HG03571 (cell line): ENCODE measurements at regions not wholly inside any gene's neighbourhood (a gene's known extent, or its start where the extent isn't known, plus 50 kb on each side); places are given as distances from the start of the nearest gene placed in this dataset.

Experiments used
- ATAC-seq: cut with Tn5 transposase; IDR thresholded peaks from one replicate; pipeline ENCODE4 v1.9.1; 2021; ENCODE audit not compliant: unreplicated experiment

DNA sequence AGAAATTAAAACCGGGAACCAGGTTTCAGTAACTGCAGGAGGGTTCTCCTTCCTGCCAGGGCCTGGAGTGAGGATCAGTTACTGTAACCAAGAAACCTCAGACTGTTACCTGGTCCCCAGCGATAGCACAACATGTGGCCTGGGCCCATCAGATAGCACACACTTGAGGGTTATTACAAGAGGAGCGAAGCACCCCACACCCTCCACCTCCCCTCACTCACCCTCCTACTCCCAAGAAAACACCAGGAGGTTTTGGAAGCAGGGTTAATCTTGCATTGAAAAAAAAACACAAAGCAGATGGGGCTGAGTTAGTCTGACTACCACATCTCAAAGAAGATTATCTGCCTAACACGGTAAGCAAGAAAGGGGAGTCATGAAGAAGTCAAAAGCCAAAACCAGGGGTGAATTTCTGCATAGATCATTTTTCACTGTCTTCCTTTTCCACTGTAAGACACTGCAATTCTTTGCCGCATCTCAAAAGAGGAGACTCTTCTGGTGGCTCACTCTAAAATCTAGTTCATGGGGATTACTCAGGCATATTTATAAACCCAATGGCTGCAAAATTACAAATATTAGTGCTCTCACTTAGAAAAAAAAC is 75.9 kb upstream of the DOCK9 start:
- ATAC-seq = no peak

DNA sequence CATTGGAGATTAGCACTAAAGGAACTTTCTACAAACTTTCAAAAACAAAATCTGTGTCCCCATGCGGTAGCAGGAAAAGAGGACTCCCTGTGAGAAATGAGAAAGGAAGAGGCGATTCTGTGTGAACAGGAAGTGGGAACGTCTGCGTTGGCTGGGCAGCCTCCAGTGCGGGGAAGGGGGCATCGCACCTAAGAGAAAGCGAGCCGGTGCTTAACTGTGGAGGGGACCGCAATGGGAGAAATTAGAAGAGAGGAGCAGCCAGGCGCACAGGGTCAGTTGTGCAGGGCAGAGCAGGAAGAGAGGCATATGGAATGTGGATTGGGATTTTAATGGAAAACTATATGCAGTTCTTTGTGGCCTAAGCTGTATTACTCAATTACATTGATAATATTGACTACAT is 77.4 kb upstream of the DOCK9 start:
- ATAC-seq = no peak

DNA sequence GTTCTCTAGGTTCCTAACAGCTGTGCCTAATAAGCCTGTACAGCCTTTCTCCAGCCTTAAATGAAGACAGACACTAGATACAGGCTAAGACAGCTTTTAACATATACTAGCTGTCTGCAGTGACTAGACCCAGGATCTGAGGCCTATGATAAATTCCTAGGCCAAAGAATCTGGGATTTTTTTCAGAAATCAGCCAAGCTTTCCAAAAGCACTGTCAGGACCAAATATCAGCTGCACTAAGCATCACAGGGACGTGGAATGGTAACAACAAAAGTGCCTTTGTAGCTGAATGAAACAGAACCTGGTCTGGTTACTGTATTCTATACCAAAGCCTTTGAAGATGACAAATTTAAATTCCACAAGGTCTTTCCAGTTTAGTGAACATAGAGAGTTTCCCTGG is 77.9 kb upstream of the DOCK9 start:
- ATAC-seq = no peak

DNA sequence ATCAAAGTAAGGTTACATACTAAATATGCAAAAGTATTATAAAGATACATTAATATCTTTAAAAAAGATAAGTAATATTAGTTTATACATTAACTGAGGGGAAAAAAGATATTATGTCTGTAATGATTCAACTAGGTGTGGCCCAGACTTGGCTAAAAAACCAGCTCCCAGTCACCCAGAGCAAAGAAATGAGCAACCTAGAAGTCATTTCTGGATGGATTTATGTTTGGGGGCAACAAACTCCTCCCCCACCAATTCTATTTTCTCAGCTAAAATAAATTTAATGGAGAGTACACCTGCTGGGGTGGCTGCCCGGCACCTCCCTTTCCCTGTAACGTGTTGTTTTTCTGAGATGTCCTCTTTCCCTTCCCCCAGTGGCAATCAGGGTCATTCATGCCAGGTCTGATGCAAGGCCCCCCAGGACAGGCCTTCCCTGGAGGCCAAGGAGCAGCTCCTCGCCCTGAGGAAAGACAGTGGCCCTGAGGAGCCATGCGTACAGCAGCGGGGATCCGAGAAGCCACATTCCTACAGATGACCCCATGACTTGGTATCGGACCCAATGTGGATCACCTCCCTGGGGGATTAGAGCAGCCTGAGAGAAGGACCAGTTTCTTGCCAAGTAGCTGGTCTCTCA is 78.6 kb upstream of the DOCK9 start:
- no peak for ATAC-seq

DNA sequence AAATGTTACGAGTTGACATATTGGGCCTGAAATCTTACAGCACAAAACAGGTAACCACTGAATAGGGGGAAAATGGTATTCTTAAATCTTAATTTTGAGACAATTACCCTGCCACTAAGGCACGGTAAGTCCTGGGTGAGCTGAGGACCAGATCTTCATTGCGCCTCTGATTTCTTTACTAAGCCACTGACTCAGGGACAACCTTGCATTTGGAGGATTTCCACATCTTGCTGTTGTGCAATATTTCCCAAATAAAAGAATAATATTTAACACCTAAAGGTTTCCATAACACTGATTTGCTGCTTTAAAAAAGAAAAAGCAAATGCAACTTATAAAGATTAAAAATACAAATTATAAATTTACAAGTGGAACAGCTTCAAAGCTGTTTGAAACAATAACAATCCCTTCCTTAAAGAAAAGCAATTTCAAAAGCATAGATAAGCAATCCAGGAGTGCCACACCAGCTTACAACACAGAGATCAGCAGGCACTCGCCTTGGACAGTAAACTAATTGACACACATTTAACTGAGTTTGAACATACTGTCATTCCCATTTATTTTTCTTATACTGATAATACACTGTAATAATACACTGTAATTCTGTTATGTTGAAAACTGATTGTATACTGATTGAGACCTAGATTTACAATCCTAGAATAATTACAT is 79.6 kb upstream of the DOCK9 start:
- no peak for ATAC-seq

DNA sequence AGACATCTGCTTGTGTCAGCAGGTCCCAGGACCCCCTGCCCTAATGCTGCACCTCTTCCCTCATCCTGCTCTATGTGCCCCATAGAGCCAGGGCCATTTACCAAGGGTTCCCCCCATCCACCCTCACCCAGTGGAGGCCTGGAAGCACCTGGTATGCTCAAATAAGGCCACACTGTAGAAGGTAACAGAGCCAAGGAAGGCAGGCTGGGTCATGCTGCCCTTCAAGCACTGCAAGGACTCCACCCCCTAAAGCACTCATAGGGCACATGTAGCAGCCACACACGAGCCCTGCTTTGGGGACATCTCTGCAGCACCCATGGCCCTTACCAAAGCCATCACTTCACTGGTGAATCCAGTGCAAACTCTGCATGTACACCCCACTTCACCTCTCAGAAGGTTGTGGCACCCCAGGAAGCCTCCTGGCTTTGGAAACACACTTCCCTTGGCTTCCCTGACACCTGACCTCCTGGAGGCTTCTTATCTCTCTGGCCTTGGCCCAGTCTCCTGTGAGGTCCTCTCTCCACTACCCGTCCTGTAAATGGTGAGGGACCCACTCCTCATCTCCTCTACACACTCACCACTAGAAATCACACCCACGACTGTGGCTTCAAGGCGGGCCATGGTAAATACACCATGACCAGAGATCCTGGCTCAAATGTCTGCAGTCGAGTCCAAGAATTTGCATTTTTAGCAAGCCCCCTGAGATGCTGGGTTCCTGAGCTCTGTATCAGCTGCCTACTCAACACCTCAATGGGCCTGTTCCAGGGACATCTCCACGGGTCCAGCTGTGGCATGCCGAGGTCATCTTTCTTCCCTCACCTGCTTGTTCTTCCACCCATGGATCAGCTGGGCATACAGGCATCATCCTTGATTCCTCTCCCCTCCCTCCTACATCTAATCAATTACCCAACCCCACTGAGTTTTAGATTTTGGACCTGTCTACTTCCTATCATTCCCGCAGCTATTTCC is 80.9 kb upstream of the DOCK9 start:
- ATAC-seq = no peak

DNA sequence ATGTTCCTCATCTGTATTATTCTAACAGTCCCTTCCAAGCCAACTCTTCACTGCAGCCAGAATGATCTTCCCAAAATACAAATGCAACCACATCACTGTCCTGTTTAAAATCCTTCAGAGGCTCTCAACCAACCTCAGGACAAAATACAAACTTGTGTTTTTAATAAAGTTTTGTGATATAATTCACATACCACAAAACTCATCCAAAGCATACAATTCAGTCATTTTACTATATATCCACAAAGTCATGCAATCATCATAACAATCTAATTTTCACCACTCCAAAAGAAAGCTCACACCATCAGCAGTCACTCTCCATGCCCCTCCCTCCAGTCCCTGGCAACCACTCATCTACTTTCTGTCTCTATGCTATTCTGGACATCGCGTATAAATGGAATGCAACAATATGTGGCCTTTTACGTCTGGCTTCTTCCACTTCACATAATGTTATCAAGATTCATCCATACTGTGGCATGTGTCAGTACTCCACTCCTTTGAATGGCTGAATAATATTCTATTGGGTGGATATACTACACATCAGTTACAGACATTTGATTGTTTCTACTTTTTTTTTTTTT is 81.7 kb upstream of the DOCK9 start:
- ATAC-seq = no peak

DNA sequence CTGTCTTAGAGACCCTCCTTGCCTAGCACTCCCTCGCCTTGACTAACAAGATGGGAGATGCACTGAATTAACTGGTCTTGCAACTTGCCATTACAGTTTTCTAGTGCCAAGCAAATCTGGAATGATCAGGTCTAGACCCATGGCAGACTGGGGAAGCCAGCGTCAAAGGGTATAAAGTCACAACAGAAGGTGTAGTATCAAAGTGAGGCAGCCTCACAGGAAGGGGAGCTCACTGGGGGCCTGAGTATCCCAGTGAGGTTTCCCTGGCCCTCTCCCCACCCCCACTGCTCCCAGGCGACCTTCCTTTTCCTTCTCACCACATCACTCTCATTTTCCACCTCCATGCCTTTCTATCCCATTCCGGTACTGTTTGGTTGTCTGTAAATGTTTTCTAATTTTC is 83.5 kb upstream of the DOCK9 start:
- no peak for ATAC-seq

DNA sequence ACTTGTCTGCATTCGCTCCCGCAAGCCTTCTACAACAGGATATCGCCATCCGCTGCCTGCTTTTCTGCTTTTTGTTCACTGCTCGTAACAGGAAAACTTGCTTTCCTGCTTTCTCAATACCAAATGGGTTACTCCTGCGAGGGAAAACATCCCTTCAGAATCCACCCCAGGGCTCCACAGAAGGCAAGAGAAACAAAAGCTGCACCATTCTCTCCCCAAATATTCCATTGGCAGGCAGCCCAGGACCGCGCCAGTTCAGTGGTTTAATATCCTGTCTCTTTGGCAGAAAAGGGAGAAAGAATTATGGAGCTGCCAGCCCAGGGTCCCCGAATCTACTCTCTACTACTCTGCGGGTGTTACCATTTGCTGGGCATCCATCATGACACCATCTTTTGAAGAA is 84.7 kb upstream of the DOCK9 start:
- ATAC-seq = no peak

DNA sequence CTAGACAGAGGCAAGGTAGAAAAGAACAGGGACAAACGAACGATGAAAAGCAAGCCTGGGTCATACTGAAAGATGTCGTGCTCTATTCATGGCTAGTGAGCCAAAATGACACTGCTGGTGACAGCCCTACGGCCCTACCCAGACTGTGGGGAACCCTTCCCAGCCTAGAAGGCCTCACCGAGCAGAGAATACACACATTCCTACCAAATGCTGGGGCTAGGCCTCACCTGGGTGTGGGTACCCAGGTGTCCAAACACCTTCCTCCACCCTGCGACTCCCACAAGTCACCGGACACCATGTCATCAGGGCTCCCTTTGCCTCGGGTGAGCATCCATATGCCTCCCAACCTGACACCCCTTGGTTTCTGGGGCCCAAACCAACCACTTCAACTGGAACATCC is 85.3 kb upstream of the DOCK9 start:
- no peak for ATAC-seq

DNA sequence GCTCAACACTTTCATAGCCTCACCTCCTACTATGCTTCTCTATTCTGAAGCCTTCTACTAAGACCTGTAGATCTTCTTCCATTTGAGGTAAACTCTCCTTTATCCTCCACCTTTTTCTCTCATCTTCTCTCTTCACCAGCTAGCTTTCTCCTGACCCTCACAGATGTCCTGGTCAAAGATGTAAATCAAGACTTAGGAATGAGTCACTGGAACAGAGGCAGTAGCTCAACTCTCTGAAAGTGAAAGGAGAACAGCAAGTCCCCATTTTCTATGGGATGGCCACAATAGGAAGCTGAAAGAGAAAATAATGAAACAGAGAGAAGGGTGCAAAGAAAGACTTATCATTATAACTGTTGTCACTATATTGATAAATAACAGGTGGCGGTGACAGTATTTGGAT is 86.1 kb upstream of the DOCK9 start:
- no peak for ATAC-seq

DNA sequence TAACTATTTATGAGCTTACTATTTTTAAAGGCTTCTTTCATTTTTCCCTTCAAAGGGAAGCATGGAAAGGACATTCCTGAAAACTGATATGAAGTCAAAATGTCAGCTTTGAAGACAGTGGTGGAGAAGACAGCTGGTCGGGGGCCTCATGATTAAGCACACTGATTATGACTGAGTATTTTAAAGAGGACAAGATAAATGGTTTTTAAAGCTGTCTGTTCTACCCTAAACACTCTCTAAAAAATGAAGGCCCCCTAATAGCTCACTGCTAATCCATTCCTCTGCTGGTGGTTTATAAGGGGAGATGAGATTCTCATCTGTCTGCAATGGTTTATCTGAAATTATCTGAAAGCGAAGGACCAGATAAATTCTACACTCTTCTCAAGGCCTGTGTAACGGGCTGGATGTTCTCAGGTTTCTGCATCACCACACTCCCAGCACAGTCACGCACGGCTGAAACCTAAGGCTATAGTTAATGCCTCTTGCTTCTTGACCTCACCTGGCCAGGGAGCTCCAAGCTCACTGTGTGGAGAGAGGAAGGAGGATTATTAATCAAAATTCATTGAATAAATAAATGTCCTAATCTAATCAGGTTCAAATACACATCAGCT is 86.9 kb upstream of the DOCK9 start:
- ATAC-seq = peak; percentile 51

DNA sequence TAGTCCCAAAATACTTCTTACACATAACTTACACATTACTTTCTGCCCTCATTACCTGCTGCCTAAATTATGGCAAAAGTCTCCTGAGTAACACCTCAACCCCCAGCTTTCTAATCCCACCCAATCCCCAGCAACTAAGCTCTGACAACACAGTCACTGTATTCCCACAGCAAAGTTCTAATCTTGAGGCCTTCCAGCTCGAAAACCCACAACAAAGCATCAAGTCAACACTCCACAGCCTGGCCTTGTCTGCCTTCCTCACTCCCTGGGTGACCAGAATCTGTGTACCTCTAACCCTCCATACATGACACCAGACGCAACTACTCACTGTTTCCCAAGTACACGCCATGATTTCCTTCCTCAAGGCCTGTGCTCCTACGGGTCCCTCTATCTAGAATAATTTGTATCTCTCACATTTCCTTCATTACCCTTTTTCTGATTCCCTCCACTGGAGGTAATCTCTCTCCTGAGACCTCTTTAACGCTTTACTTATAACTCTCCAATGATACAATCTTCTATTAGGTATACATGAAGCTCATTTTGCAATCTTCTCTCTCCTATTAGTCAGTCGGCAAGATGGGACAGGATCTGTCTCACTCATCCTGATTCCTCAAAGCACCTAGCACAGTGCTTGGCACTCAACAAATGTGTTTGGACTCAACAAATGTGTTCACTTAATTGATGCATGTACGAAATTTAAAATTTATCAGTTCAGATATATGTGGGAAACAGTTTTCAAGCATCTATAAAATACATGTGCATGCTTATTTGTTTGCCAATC is 87.6 kb upstream of the DOCK9 start:
- ATAC-seq = no peak

DNA sequence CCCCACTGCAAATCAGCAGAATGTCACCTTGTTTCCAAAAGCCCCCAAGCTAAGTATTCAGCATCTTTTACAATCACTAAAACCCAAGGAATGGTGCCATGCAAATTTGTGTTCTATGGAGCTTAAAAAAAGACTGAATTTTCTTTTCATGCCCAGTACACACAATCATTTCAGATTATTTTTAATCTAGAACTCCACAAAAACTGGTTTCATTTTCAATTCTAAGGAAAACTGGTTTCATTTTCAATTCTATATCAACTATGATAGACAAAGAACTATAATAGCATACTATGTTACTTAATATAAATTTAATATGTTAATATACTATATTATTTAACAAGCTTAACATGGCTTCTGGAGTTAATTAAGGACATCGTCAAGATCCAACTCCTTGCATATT is 88.4 kb upstream of the DOCK9 start:
- ATAC-seq = no peak

DNA sequence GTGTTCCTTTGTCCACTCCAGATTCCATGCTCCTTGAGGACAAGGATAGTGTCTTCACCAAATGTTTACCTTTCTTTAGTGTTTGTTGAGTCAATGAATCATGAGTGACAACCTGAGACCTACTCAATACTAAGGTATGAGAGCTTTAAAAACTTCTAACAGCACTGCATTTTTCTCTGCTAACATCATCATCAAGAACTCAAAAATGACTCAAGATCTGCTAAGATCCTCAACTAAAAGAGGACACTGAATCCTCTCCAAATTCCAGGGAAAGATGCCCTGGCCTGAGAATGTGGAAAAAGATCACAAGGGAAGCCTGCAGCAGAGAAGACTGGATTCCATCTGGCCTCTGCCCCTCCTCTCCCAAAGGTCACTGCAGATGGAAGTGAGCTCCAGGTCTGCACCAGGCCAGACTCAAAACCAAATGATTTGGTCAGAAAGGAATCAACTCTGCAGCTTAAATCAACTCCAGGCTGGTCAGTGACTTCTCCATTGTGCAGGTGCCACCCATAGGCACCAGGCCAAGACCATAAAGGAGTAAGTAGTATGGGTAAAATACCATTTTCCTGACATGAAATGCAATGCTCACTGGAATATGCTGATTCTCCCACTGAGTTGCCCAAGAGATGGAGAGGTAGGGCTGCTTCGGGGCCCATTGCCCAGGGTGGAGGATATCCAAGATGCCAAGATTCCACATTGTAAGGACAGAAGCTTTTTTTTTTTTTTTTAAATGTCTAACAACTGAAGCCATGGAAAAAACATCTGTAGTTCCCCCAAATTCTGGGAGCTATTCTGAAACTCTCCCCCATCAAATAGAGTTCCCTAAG is 89.5 kb upstream of the DOCK9 start:
- no peak for ATAC-seq

DNA sequence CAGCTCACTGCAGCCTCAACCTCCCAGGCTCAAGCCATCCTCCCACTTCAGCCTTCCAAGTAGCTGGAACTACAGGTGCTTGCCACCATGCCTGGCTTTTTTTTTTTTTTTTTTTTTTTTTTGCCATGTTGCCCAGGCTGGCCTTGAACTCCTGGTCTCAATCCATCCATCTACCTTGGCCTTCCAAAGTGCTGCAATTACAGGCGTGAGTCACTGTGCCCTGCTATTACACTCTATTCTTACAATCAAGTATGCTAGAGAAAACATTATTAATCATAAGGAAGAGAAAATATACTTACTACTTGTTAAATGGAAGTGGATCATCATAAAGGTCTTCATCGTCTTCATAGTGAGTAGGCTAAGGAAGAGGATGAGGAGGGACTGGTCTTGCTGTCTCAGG is 93.3 kb upstream of the DOCK9 start:
- no peak for ATAC-seq

DNA sequence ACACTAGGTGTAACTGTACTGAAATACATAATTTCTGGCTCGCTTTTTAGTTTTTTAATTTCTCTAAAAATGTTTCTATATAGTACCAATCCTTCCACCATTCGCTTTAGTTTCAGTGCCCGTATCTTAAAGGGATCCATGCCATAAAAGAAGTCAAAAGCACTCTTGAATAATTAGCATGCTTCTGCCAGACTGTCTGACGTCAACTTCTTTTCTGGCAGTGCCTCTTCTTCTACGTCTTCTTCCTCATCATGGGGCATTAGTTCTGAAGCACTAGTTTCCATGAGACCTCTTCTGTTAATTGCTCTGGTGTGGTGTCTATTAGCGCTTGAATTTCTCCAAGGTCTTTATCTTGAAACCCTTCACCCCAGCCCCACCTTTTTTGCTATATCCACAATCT is 93.8 kb upstream of the DOCK9 start:
- ATAC-seq = no peak

DNA sequence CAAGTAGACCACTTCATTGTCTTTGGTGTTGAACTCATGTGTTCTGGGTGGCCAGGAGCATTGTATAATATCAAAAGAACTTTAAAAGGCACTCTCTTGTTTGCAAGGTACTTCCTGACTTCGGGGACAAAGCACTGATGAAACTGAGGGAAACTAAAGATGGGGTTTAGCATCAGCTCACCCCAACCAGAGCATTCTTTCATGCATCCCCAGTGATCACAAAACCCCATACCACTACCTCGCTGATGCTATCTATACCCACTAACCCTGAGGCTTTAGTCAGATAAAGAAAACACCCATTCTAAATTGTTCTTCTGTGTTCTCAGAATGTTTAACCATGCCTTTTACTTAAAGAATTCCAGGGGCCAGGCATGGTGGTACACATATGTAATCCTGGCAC is 94.5 kb upstream of the DOCK9 start:
- ATAC-seq = no peak

DNA sequence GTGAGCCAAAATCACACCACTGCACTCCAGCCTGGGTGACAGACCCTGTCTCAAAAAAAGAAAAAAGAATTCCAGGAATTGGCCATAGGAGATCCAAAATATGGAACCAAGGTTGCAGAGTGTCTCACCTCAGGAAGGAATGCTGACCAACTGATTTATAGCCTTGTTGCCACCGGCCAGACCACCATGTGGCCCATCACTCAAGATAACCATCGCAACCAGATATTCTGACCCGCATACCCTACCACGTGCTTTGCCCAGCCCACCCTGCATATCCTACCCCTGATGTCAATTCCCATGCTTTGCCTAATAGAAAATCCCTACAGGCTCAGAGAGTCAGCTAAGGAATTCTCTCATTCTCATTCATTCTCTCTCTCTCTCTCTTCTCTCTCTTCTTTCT is 95.1 kb upstream of the DOCK9 start:
- no peak for ATAC-seq
